ENCODE measurements at regions not wholly inside any gene's neighbourhood (a gene's known extent, or its start where the extent isn't known, plus 50 kb on each side); places are given as distances from the start of the nearest gene placed in this dataset.

DNA sequence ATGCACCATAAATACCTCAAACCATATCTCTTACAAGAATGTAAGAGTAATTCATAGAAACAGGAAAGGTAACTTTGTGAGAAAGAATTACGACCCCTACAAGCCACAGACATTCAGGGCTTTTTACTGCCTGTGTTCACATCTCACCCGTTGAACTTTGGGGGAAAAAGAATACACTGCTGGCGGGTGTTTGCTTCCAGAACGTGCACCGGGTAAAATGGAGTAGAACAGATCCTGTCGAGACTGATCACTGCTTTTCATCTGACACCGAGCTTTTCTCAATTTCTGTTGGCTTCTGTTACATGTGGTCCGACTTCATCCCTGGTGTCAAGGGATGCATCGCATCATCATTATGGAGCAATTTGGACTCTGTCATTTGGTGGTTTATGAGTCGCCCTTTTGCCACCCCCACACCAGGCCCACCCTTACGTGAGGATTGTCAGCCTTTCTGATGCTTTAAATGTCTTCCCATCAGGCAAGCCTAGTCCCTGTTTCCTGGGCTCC, 219.2 kb upstream of the ZFP64 start:
- no peak for TF ChIP-seq CTCF (IDR thresholded peaks at IDR 0.05; ENCODE audit: low read depth, low read length)
- DNase-seq (ENCODE audit: low read depth, low spot score) = no peak
- CTCF ChIA-PET = interaction anchor here (0.6 kb wide), 1 partner anchor 321 kb away, joined by 3 read pairs; no protein-coding TSS in a partner anchor
- POLR2A ChIA-PET = no interaction called here
- Histone ChIP-seq H3K9me3 (ENCODE audit: control insufficient read depth, insufficient read depth, low read length) (no peaks in the 10 kb centered on the region), H3K27me3 (ENCODE audit: control insufficient read depth, insufficient read depth, low read length) (no peaks in the 10 kb centered on the region), H3K27ac (ENCODE audit: low read depth, low read length) (no peak overlapping the region), H3K4me3 (ENCODE audit: low read depth, low read length) (no peak overlapping the region)

GRCh38 chr20:52410182-52410647, 218.6 kb upstream of the ZFP64 start:
- no peaks in the 10 kb centered on the region for H3K9me3 ChIP-seq (ENCODE audit: control insufficient read depth, insufficient read depth, low read length)
- TF ChIP-seq CTCF (IDR thresholded peaks at IDR 0.05; ENCODE audit: low read depth, low read length) = no peak
- no peak overlapping the region for H3K27ac ChIP-seq (ENCODE audit: low read depth, low read length)
- no peaks in the 10 kb centered on the region for H3K27me3 ChIP-seq (ENCODE audit: control insufficient read depth, insufficient read depth, low read length)
- ChIA-PET POLR2A (no interaction called here), CTCF (interaction anchor here (0.7 kb wide), 1 partner anchor 1137 kb away, joined by 3 read pairs; no protein-coding TSS in a partner anchor)
- H3K4me3 ChIP-seq (ENCODE audit: low read depth, low read length) = no peak overlapping the region
- no peak for DNase-seq (ENCODE audit: low read depth, low spot score)

DNA sequence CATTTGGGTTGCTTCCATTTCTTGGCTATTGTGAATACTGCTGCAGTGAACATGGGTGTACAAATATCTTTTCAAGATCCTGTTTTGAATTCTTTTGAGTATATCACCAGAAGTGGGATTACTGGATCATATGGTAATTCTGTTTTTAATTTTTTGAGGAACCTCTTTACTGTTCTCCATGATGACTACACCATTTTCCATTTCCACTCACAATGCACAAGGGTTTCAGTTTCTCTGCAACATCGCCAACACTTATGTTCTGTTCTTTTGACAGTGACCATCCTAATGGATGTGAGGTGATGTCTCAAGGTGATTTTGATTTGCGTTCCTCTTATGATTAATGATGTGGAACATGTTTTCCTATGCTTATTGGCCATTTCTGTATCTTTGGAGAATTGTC, 214.4 kb upstream of the ZFP64 start:
- Histone ChIP-seq H3K27me3 (ENCODE audit: control insufficient read depth, insufficient read depth, low read length) (no peaks in the 10 kb centered on the region), H3K27ac (ENCODE audit: low read depth, low read length) (no peak overlapping the region), H3K9me3 (ENCODE audit: control insufficient read depth, insufficient read depth, low read length) (no peaks in the 10 kb centered on the region), H3K4me3 (ENCODE audit: low read depth, low read length) (no peak overlapping the region)
- ChIA-PET CTCF (no interaction called here), POLR2A (no interaction called here)
- no peak for TF ChIP-seq CTCF (IDR thresholded peaks at IDR 0.05; ENCODE audit: low read depth, low read length)
- no peak for DNase-seq (ENCODE audit: low read depth, low spot score)

- Histone ChIP-seq H3K27ac (ENCODE audit: low read depth, low read length) (no peak overlapping the region), H3K4me3 (ENCODE audit: low read depth, low read length) (no peak overlapping the region), H3K9me3 (ENCODE audit: control insufficient read depth, insufficient read depth, low read length) (no peaks in the 10 kb centered on the region), H3K27me3 (ENCODE audit: control insufficient read depth, insufficient read depth, low read length) (no peaks in the 10 kb centered on the region)
- no peak for TF ChIP-seq CTCF (IDR thresholded peaks at IDR 0.05; ENCODE audit: low read depth, low read length)
- POLR2A ChIA-PET = no interaction called here
- DNase-seq (ENCODE audit: low read depth, low spot score) = no peak
- CTCF ChIA-PET = interaction anchor here (1.0 kb wide), 1 partner anchor 93 kb away, joined by 3 read pairs; no protein-coding TSS in a partner anchor
Observed at GRCh38 chr20:52405417-52405816, 213.8 kb upstream of the ZFP64 start.

DNA sequence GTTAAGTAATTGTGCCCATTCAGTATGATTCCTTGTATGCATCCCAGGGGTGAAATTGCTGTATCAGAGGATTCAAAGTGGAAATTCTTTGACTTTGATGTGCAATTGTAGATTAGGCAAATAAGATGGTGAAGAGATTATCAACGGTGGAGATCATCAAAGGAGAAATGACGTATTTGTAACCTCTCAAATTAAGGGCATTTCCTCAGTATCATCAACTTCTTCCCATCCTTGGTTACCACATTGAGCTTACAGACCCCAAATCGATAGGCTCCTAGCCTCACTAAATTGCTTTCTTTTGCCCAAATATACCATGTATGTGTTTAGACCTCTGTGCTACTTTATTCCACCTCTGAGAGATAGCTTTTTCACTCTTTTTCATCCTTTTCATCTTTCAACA, 213.1 kb upstream of the ZFP64 start:
- DNase-seq (ENCODE audit: low read depth, low spot score) = no peak
- Histone ChIP-seq H3K9me3 (ENCODE audit: control insufficient read depth, insufficient read depth, low read length) (no peaks in the 10 kb centered on the region), H3K27me3 (ENCODE audit: control insufficient read depth, insufficient read depth, low read length) (no peaks in the 10 kb centered on the region), H3K27ac (ENCODE audit: low read depth, low read length) (no peak overlapping the region), H3K4me3 (ENCODE audit: low read depth, low read length) (no peak overlapping the region)
- CTCF ChIA-PET = interaction anchor here (1.0 kb wide), 1 partner anchor 92 kb away, joined by 3 read pairs; no protein-coding TSS in a partner anchor
- no peak for TF ChIP-seq CTCF (IDR thresholded peaks at IDR 0.05; ENCODE audit: low read depth, low read length)
- POLR2A ChIA-PET = no interaction called here

Measured in AG04450 (cell line).